HG02759 (cell line): ENCODE measurements at regions not wholly inside any gene's neighbourhood (a gene's known extent, or its start where the extent isn't known, plus 50 kb on each side); places are given as distances from the start of the nearest gene placed in this dataset.

Source experiments
- ATAC-seq: cut with Tn5 transposase; IDR thresholded peaks from one replicate; pipeline ENCODE4 v1.9.1; 2021; ENCODE audit warnings: mild to moderate bottlenecking, moderate library complexity; ENCODE audit not compliant: unreplicated experiment

- no peak for ATAC-seq
These were observed 184.9 kb upstream of the DPT start for GRCh38 chr1:168913711-168914463.

- no peak for ATAC-seq
These were observed 188.3 kb upstream of the DPT start for GRCh38 chr1:168917309-168917708.

DNA sequence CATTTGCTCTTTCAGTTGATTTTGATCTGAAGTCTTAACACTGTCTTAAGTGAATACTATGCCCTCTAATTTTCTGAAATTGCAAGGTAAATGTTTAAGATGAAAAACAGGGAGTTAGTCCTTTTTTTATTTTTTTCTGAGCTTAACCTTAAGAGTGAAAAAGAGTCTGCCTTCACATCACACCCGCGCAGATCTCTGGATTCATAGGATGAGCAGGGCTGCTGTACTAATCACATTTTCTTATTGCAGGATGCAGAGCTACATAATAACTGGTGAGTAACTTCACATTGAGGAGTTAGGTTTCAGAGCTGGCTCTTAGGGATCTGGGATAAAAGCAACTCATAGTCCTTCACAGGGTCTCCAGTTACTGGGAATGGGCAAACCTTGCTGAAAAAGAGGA lies 188.7 kb upstream of the ATP1B1 start:
- no peak for ATAC-seq

GRCh38 chr1:168918860-168919741 lies 187.4 kb upstream of the ATP1B1 start:
- ATAC-seq, result no peak

DNA sequence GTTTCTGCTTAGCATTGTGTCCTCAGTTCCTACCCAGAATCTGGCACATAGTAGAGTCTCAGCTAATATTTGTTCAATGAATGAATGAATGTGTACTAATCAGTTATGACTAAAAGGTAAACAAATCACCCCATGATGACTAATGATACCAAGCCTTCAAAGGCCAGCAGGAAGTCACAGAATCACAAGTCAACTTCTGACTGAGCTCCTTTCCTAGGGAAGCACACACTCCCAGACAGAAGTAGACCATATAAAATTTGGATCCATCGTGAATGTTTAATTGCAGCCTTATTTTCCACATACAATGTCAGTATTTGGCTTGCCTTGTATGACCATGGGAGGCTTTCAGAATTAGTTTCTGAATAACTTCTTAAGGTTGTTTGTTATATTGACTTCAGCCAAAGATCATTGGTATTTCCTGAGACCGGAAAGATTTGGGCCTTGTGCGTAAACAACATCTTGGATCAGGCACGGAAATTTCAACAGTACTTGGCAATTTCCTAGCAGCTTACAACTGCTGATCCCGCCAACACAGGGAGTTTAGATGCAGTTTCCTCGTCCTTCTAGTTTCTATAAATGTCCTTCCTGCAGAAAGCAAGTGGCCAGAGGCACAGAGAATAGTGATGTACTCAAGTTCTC lies 185.9 kb upstream of the ATP1B1 start:
- ATAC-seq, result no peak

DNA sequence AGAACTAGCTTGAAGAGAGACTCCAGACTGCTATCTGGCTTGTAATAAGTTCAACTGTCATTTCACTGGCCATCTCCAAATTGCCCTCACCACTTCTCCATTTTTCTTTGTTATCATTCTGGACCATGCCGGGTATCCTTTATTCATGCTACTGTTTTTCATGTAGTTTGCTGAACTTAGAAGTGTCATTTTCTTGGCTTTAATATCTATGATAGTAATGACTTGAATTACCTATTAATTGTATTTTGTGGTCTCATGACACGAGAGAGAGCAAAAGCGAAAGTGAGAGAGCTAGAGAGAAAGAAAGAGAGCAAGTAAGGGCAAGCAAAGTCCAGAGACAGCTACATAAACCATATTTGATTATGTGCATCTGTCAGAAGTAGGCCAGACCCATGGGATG lies 184.9 kb upstream of the ATP1B1 start:
- ATAC-seq, result peak; percentile 72

DNA sequence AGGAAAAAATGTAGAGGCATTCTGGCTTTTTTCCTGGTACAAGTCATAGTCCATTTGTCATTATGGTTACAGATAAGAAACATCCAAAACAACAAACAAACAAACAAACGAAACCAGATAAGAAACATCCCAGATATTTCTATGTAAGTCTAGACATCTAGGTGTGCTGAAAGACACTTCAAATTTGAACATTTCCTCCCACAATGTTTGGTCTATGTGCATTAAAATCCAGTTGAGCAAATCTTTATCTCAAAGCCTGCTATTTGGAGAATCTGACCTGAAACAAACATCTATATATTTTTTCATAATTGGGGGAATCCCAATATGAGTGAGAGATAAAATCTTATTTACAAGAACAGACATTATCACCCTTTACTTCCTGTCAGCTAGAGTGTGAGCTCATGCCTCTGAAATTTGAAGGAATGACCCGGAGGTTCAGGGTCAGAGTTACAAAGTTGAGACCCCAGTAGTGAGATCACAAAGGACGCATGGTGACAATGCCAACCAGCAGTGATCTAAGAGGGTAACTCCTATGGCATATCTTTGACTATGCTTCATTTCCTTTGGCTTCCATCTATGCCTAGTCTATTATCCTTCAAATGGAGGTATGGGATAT lies 182.9 kb upstream of the ATP1B1 start:
- ATAC-seq, result no peak

- ATAC-seq, result no peak
These were observed 181.5 kb upstream of the ATP1B1 start for GRCh38 chr1:168924976-168925375.

DNA sequence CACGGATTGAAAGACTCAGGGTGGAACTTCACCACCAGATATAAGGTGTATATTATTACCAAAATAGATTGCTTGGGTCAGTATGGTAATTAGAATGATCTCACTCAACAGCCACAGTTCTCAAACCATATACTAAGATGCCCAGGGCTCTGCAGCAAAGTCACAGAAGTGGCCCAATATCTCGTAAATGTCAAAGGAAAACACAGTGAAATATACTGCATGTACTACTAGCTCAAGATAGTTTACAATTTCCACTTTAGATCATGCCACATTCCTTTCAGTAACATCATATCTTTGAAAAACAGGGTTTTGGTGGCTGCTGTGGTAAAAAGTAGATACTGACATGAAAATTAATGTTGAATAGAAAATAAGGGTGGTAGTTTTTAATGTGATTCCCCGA lies 180.3 kb upstream of the ATP1B1 start:
- no peak for ATAC-seq

DNA sequence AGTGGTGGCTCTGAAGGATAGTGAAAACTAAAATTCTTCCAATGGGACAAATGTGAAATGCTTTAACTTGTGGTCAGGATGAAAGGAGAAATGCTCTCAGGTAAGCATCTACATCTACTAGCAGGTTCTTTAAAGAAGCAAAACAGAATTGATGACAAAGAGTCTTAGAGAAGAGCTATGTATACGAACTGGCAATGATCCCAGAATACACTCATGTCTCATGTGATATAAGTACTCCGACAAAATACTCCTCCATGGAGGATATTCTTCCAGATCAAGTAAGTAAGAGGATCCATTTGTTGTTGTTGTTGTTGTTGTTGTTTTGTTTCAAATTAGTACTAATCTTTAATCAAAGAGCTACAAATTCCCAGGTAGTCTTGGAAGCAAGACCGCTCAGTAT lies 174.0 kb upstream of the ATP1B1 start:
- no peak for ATAC-seq

DNA sequence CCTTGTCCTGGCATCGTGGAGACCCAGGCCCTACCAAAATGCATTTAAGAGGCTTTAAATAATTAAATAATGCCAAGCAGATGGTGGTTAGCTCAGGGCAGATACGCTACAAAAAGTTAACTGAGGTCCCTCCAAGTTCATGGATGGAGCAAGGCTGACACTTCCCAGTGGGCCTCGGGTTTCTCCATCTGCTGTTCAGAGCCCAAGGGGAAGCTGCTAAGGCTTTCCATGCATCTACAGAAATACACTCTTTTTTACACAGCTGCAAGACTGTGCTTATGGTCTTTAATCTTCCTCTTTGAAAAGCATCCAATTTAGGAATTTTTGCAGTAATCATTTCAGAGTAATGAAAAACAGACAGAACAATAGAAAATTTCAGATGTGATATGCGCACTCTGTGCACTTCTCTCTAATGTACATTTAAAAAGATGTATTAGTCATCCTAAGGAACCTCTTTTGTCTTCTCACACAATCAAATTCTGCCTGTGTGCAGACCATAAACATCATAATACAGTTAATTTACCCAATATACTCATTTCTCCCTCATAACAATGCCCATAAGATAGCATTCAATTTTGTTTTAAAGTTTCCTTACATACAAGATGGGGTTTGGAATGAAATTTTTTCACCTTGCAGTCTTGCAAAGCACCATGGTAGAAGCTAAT lies 173.2 kb upstream of the ATP1B1 start:
- ATAC-seq, result no peak

- no peak for ATAC-seq
These were observed 167.2 kb upstream of the ATP1B1 start for GRCh38 chr1:168939110-168939946.

DNA sequence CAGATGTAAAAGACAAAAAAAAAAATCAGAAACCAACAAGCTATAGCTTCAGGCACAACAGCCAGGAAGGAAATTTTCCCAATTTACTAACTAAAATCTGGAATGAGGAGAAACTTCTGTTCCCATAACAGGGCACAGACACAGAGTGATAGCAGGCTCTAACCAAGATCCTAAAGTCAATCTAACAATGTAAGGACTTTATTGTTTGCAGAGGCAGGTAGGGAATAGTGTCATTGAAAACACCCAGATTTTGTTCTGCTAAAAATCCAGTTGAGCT lies 166.6 kb upstream of the ATP1B1 start:
- ATAC-seq, result no peak

DNA sequence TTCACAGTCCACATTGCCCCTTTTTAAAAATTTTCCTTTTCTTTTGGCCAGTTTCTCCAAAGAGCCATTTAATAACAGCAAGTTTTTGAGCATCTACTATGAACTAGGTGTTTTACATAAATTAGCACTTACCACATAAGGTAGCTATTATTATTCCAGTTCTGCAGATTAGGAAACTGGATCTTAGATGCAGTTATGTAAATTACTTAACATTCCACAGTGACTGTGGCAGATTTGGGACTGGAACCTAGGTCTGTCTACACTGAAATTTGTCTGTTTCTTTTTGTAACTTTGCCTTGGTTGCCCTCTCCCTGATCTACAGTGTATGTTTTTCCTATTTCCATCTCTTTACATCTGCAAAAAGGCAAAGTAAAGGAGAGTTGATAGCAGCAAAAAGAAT lies 164.8 kb upstream of the ATP1B1 start:
- ATAC-seq, result no peak

DNA sequence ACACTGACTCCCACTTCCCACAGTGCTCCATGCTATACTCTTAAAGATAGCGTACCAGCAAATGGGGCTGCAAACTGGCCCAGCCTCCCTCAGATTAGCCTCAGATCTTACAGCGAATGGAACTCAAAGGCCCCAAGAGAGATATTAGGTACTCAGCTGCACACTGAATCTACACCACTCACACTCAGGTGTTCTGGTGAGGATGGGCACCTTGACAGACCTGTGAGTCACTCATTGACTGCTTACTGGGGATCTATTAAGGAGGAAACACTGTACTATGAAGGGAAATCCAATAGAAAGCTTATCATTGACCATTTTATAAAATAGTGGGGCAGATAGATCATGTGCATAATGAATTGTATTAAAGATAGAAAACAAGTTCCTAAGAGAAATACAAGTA lies 164.3 kb upstream of the ATP1B1 start:
- no peak for ATAC-seq

GRCh38 chr1:168945870-168946269 lies 160.6 kb upstream of the ATP1B1 start:
- ATAC-seq, result no peak

GRCh38 chr1:168947041-168947440 lies 159.4 kb upstream of the ATP1B1 start:
- no peak for ATAC-seq

- no peak for ATAC-seq
These were observed 156.8 kb upstream of the ATP1B1 start for GRCh38 chr1:168949672-168950071.

- no peak for ATAC-seq
These were observed 148.7 kb upstream of the ATP1B1 start for GRCh38 chr1:168957818-168958217.
